HG03135 (cell line): ENCODE measurements at regions not wholly inside any gene's neighbourhood (a gene's known extent, or its start where the extent isn't known, plus 50 kb on each side); places are given as distances from the start of the nearest gene placed in this dataset.
"Not testable (repeated sequence)": the region's sequence is repeated elsewhere in the genome, so short reads cannot be mapped to it uniquely, and the experiment has no call there.

ENCODE experiments used
- ATAC-seq: cut with Tn5 transposase; IDR thresholded peaks from one replicate; pipeline ENCODE4 v1.9.1; 2021; ENCODE audit warnings: mild to moderate bottlenecking, moderate library complexity; ENCODE audit not compliant: unreplicated experiment

DNA sequence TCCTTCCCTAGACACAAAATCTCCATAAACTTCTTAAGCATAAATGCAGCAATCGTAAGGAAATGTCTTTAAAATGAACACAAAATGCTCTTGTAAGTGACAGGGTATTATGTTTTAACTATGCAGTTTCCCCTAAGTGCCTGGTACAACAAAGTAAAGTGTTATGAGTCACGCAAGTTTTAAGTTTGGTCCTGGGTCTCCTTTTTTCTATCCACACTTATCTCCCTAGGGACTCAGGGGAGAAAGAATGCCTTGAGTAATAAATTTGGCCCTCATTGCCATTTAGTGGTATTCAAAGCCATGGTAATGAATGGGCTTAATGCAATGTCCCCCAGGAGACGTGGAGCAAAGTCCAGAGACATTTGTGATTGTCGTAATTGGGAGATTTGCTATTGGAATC lies 149.1 kb downstream of the MAGEB17 start:
- ATAC-seq, result no peak

DNA sequence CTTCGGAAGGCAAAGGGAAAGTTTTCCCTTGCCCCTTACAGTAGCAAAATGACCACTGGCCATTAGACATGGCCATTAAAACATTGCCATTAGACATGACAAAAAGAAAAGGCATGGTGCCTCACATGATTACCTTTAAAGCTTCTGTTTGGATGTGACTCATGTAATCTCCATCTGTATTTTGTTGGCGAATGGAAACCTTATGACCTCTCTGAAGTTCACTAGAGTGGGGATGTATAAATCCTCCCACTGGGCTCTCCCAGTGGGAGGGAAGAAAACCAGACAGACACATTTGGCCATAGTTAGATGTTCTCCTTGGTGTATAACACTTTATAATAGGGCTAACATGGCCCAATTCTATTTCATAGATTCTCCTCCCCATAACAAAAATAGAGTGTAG lies 152.6 kb downstream of the MAGEB17 start:
- ATAC-seq, result no peak

DNA sequence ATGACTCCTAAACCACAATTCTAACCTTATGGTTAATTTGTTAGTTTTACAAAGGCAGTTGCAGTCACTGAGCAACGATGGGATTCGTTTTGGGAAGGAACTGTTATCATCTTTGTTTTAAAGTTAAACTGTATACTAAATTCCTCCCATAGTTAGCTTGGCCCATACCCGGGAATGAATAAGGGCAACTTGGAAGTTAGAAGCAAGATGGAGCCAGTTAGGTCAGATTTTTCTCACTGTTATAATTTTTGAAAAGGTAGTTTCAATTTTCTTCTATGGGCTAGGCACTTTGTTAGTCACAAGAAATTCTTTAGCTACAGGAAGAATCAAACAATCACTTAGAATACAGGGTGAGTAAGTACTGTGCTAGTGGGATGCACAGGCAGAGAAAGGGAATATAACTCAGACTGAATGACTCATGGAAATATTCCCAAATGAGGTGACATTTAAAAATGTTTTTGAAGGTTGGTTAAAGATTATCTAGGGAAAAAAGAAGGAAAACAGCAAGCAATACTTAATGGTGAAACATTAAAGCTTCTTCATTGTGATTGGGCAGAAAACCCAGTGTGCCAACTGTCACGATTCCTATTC lies 153.6 kb downstream of the MAGEB17 start:
- no peak for ATAC-seq

DNA sequence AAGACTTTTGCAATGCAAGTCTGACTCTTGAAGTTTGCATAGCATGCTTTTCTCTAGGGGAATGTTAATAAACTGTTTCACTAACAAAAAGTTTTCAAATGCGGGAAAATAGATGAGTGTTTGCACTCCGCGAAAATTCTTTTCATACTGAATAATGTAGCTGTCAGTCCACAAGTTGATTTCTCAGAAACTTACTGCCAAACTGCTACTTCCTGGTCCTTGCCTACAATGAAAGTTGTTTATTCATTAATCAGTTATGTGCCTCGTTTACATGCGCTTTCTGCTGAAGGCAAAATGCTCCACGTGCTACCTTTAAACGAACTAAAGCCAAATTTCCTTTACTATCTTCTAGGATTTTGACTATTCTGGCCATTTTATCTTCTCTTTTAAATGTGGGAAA lies 166.2 kb downstream of the MAGEB17 start:
- no peak for ATAC-seq

DNA sequence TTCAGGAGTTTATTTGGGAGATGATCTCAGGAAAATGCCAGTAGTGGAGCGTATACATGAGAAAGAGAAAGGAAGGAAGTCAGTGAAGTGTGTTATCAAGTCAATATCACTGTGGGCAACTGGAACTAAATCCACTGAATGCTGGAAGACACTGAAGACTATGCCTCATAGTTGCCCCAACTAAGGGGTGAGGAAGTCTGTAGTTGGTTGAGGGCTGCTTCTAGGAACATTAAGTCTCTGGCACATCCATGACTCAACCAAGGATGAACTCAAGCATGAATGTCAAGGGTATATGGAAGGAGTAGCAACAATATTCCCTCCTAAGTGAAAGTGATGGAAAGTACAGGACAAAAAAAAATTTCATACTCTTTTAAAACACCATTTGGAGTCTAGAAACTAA lies 167.9 kb downstream of the MAGEB17 start:
- no peak for ATAC-seq

DNA sequence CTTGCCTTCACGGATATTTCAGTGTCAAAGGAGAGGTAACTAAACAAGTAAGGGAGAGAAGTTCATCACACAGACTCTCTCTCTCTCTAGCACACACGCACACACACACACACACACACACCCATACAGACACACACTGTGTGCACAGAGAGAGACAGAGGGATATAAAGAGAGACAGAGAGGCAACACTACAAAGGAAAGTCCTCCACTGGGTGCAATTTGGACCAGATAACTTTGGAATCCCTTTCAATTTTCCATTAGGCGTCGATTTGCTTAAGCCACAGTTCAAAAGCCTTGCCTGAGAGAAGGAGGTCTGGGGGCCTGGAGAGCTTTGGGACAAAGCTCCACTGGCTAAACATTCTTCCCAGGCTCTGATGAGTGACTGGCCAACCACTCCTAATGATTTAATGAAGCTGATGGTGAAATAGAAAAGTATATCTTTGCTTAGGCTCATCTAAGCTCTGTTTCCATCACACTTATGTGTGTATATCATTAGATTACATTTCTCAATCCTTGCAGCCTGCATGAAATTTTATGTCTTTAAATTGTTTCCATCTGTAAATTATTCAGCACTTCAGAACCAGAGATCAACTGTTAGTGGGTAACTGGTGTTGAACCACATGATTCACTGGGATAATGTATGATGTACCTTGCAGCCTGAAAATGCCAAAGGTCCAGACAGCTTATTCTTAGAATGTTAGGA lies 180.8 kb downstream of the MAGEB17 start:
- ATAC-seq, result no peak

DNA sequence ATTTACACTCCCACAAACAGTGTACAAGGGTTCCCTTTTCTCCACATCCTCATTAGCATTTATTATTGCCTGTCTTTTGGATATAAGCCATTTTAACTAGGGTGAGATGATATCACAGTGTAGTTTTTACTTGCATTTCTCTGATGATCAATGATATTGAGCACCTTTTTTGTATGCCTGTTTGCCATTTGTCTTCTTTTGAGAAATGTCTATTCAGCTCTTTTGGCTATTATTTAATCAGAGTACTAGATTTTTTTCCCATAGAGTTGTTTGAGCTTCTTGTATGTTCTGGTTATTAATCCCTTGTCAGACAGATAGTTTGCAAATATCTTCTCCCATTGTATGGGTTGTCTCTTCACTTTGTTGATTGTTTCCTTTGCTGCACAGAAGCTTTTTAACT lies 190.6 kb downstream of the MAGEB17 start:
- no peak for ATAC-seq

DNA sequence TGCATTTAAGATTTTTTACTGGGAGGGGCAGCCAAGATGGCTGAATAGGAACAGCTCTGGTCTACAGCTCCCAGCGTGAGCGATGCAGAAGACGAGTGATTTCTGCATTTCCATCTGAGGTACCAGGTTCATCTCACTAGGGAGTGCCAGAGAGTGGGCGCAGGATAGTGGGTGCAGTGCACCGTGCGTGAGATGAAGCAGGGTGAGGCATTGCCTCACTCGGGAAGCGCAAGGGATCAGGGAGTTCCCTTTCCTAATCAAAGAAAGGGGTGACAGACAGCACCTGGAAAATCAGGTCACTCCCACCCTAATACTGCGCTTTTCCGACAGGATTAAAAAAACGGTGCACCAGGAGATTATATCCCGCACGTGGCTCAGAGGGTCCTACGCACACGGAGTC lies 192.8 kb downstream of the MAGEB17 start:
- ATAC-seq, result not testable (repeated sequence)

DNA sequence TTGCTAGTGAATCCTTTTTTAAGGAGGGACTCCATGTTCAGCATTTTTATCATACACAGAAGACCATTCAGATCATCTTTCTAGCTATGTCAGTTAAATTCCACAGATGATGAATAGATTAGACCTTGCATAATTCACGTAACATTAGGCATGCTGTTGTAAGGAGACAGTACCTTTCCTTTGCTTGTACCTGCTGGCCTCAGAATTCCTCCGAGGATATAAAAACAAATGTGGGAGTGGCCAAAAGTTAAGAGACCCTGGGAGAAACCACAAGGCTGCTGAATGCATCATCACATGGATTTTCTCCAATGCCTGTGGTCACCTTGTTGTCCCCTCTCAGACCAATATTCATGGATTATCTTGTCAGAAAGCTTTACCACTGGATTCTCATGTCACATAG lies 201.4 kb downstream of the MAGEB17 start:
- no peak for ATAC-seq

DNA sequence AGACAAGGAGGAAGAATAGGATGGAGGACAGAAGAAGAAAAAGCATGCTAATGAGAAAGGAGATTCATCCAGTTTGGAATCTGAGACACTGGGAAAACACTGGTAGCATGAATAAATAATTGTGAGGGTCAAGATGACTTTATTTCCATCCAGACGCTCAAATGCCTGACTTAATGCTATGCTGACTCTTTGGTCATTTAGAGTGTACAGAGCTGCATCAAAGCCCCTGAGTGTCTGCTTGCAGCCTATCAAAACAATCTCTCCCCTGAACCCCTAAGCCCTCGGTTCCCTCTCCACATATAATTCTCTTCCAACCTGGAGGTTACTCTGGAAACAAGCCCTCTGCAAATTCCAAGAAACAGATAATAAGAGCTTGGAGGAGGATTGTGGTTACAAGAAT lies 208.8 kb downstream of the MAGEB17 start:
- no peak for ATAC-seq

DNA sequence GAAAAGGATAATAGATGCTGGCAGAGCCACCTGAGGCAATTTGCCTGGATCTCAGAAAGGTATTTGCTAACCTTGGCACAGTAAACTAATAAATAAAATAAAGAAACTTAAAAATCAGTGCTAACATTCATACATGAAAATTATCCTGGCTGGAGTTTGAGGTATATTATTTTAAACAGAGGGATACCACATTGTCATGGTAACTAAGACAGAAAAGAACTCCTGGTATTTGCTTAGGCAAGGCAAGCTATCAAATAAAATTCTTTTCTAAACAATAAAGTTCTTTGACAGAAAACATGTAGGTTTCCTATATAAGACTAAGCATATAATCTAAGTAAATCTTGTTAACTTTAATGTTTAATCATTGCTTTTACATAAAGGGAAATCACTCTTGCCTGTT lies 218.8 kb downstream of the MAGEB17 start:
- no peak for ATAC-seq

DNA sequence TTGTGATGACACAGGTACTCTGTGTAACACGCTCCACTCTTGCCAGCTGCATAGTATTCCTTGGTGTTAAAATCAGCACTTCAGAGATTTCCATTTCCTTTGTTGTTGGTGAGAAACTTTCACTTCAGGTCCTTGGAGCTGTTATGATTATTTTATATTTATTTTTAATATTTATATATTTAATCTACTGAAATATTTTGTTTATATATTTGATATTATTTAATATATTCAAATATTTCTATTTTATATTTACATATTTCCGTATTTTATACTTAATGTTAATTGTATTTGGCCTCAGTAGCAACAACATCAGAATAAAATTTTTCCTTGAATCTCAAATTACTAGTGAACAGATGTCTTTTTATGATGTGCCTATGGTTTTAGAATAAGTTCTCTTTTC lies 225.3 kb downstream of the MAGEB17 start:
- ATAC-seq, result no peak

DNA sequence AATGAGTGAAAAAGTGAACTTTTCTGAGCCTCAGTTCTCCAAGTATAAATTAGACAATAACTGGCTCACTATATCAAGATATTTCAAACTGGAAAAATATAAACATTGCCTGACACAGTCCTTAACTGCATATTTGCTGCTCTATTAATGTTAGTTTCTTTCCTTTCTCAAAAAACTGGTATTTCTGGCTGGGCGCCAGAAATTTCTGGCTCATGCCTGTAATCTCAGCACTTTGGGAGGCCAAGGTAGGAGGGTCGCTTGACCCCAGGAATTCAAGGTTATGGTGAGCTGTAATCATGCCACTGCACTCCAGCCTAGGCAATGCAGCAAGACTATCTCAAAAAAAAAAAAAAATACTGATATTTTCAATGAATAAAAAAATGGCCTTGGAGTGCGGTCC lies 227.0 kb downstream of the MAGEB17 start:
- ATAC-seq, result no peak

DNA sequence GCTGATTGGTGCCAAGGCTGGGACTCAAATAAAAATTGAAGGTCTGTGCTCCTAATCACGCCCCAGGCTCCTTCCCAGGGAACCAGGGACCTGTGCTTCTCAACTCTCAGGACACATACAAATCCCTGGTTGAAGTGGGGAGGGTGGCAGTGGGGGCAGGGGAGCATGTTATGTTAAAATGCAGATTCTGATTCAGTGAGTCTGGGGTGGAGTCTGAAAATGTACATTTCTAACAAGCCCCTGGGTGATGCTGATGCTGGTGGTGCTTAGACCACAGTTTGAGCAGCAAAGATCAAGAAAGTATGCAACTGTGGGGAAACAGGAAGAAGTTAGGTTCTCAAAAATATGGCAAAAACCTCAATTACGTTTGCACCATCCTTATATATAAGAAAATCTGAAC lies 236.5 kb downstream of the MAGEB17 start:
- no peak for ATAC-seq

DNA sequence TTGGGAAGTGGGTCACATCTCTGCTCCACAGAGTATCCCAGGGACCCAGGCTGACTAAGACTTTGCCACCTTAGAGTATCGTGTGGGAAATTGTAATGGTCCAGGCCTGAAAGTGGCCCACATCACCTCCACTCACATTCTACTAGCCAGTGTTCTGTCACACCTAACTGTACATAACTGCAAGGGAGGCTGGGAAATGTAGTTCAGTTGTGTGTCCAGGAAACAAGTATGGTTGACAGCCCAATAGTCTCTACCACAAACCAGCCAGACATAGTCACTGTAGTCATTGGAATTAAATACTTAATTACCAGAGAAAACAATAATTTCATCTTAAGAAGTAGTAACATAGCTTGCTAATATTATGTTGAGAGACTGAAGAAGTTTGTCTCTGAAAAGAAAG lies 233.4 kb upstream of the S100G start:
- no peak for ATAC-seq

DNA sequence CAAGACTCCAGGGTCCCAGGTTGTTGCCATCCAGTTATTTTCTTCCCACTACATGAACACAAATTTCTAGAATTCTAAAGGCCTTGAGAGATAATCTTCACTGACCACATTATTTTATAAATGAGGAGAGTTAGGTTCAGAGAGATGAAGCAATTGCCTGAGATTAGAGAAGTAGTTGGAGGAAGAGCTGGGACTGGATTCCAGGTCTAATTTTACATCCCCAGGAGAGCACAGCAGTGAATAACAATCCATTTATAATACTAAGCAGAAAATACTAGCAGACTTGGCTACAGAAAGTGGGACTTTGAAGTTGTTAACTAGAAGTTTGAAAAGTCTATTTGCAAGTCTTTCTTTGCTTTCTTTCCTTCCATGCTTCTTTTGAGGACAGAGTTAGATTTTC lies 231.3 kb upstream of the S100G start:
- ATAC-seq, result no peak

DNA sequence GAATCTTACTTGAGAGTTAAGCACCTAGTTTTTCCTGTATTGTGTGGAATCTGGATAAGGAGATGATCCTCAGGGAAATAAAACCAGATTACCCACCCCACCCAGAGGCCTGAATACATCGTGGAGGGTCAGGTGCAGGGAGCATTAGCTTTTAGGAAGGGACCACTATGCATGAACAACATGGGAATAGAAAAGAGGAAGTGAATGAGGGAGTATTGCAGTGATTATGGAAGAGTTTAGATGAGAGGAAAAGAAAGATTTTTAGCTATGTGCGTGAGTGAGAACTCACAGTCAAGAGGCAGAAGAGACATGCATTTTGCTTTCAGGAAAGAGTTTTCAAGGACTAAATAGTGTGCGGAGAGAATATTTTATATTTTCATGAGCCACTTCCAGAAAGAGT lies 222.3 kb upstream of the S100G start:
- no peak for ATAC-seq

DNA sequence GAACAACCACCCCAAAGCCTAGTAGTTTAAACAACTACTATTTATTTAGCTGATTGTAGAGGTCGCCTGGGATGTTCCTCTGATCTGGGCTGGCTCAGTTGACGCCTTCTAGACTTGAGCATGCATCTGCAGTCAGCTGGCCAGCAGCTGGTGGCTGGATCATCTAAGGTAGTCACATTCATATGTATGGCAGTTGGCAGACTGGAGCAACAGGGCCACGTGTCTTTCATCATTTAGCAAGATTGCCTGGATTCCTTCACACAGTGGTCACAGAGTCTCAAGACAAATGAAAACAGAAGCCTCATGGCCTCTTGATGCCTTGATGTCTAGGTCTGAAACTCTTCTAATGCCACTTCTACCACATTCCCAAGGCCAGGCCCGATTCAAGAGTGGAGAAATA lies 220.6 kb upstream of the S100G start:
- no peak for ATAC-seq

DNA sequence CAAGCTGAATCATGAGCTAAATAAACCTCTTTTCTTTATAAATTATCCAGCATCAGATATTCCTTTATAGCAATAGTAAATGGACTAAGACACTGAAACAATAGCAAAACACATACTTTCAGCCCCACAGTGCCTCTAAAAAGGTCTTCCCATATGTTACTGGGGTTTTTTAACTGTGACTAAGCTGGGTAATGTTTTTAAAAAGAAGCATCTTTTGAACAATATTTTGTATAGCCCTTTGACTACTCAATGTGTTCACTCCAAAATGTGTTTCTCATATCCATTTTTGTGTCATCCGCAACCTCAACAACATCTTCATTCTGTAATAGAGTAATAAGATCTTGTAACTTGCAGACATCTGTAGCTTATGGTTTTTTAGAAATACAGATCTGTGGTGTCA lies 218.7 kb upstream of the S100G start:
- no peak for ATAC-seq

DNA sequence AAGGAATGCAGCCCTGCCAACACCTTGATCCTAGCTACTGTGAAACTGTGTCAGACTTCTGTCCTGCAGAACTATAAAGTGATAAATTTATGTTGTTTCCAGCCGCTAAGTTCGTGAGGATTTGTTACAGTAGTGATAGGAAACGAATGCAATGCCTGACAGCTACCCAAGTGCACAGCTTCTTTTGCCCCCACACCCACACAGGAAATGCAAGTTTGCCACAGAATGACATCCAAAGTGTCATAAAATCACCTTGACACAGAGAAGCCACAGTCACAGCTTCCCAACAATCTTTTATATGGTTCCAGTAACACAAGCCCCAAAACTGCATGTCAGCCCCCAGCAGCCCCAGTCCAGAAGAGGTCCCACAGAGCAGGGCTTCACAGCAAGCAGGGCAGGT lies 216.9 kb upstream of the S100G start:
- no peak for ATAC-seq

DNA sequence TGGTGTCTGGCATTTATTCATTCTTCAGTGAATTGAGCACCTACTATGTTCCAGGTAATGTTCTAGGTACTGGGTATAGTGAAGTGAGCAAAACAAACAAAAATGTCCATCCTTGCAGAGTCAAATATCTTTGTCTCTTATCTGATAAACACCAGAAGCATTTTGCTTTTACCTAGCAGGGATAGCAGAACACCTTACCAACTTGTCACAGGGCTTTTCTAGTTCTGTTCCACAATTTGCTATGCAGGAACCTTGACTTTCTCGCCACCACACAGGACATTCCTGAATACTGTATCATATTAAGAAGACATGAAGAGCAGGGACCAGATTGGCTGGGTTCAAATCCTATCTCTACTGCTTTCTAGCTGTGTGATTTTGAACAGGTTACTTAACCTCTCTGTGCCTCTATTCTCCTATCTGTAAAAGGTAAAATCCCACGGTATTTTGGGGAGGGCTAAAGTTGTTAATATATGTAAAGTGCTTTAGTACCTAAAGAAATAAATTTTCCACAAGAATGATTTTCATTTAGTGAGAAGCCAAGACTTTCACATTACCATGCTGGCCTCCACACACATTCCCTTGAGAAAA lies 214.5 kb upstream of the S100G start:
- no peak for ATAC-seq

DNA sequence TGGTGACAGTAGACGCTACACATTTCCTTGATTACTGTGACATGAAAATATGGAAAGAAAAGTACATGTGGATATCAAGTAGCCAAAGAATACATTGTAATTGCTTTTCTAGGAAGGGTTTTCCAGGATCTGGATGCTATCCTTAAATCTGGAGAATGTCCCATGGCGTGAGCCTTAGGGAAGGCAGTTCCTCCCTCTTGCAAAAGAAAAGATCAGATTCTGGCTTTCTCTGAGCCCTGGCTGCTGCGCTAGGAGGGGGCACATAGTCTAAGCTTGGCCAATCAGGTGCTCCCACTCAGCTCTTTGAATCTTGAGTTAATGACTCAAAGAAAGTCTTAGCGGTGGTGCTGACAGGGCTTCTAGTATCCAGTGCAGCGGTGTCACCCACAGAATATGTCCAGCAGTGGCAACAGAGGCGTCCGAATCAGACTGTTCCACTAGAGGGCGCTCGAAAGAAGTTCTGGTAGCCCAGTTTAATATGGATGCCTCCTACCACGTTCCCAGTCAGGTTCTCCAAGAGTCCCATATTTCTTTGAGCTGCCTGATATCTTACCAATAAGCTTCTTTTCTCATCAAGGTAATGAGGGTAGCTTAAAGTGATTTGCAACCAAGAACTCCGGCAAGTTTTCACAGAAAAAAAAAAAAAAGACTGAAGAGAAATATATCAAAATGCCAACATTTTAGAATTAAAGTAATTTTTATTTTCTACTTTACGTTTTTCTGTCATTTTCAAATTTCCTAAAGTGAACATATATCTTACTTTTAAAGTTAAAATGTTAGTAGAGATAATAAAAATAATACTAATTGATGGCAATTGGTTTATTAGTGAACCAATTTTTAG lies 213.4 kb upstream of the S100G start:
- ATAC-seq, result peak; percentile 78
